ENCODE measurements at regions not wholly inside any gene's neighbourhood (a gene's known extent, or its start where the extent isn't known, plus 50 kb on each side); places are given as distances from the start of the nearest gene placed in this dataset.

DNA sequence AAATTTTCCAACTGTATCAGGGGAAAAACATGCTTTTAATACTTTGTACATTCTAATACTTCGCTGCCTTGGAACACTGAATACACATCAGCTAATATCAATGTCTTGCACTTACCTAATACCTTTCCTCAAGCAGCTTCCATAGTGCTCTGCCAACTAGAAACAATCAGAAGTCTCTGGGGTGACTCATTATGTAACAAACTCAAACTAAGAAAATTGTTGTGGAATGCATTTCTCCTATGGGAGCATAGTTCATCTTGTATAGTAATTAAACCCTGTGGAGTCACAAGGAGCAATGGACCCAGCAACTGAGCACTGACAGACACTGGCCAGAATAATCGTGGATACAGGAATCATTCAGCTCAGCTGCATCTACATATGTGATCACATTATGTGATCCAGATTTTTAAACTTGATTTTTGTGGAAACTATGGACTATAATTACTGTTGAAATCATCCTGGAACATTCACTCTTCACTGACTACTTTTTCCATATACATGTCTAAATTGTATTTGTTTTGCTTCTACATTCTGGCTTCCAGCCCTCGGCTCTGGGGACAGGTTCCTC, 496.9 kb downstream of the TMA16 start:
- no peak for DNase-seq
- Histone ChIP-seq H3K27me3 (no peaks in the 10 kb centered on the region), H3K36me3 (replicated peaks in 1 of 2; ENCODE audit: insufficient read depth in 1 of 2, low read depth in 2 of 2) (no peaks in the 10 kb centered on the region), H3K9me3 (no peaks in the 10 kb centered on the region), H3K4me3 (no peak overlapping the region), H3K27ac (no peak overlapping the region), H3K4me1 (no peaks in the 10 kb centered on the region)
- 46 to 50% methylated on average over 3 of the region's 3 CpGs for WGBS, 2 donors
- ATAC-seq, result no peak
- intact Hi-C loops (cut with DNase I), result no loop called here
- TF ChIP-seq POLR2A (IDR thresholded peaks at IDR 0.05), result no peak
- TF ChIP-seq, protein P1, sequence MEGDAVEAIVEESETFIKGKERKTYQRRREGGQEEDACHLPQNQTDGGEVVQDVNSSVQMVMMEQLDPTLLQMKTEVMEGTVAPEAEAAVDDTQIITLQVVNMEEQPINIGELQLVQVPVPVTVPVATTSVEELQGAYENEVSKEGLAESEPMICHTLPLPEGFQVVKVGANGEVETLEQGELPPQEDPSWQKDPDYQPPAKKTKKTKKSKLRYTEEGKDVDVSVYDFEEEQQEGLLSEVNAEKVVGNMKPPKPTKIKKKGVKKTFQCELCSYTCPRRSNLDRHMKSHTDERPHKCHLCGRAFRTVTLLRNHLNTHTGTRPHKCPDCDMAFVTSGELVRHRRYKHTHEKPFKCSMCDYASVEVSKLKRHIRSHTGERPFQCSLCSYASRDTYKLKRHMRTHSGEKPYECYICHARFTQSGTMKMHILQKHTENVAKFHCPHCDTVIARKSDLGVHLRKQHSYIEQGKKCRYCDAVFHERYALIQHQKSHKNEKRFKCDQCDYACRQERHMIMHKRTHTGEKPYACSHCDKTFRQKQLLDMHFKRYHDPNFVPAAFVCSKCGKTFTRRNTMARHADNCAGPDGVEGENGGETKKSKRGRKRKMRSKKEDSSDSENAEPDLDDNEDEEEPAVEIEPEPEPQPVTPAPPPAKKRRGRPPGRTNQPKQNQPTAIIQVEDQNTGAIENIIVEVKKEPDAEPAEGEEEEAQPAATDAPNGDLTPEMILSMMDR (IDR thresholded peaks at IDR 0.05), result no peak

DNA sequence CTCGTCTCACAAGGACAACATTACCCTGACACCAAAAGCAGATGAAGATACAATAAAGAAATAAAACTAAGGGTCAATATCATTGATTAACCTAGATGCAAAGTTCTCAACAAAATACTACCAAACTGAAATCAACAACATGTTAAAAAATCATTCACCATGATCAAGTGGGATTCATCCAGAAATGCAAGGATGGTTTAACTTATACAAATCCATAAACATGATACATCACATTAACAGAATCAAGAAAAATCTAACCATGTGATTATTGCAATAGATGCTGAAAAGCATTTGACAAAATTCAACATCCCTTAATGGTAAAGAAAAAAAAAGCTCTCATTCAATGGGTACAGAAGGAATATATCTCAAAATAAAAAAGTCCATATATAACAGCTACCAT, 514.9 kb downstream of the TMA16 start:
- Histone ChIP-seq H3K27me3 (no peaks in the 10 kb centered on the region), H3K27ac (no peak overlapping the region), H3K4me1 (no peaks in the 10 kb centered on the region), H3K9me3 (no peaks in the 10 kb centered on the region), H3K4me3 (no peak overlapping the region), H3K36me3 (replicated peaks in 1 of 2; ENCODE audit: insufficient read depth in 1 of 2, low read depth in 2 of 2) (no peaks in the 10 kb centered on the region)
- intact Hi-C loops (cut with DNase I), result no loop called here
- no peak for ATAC-seq
- TF ChIP-seq, protein P1 (IDR thresholded peaks at IDR 0.05), result no peak
- TF ChIP-seq POLR2A (IDR thresholded peaks at IDR 0.05), result no peak
- 58% methylated on average over 1 of the region's 1 CpG for WGBS, 2 donors
- DNase-seq, result no peak

DNA sequence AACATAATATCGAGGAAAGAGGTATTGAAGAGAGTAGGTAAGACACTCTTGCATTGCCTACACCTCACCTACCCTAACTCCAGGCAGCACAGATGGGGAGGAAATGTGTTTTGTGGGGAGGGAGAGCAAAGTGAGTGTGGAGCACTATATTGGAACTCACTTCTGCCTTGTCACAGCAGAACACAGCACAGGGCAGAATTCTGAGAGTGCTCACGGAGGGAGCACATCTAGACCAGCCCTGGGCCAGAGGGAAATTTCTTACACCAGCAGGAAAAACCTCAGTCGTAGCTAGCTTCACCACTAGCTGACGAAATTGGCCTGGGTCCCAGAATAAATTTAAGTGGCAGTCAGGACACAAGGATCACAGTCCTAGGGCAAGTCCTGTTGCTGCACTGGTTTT, 517.3 kb downstream of the TMA16 start:
- no peak overlapping the region for H3K27ac ChIP-seq
- H3K27me3 ChIP-seq, result no peaks in the 10 kb centered on the region
- H3K4me3 ChIP-seq, result no peak overlapping the region
- no peaks in the 10 kb centered on the region for H3K9me3 ChIP-seq
- ATAC-seq, result no peak
- no peak for DNase-seq
- H3K4me1 ChIP-seq, result no peaks in the 10 kb centered on the region
- no peak for TF ChIP-seq POLR2A (IDR thresholded peaks at IDR 0.05)
- TF ChIP-seq, protein P1 (IDR thresholded peaks at IDR 0.05), result no peak
- intact Hi-C loops (cut with DNase I), result no loop called here
- 38 to 46% methylated on average over 2 to 4 of the region's 4 CpGs for WGBS, 2 donors
- H3K36me3 ChIP-seq (replicated peaks in 1 of 2; ENCODE audit: insufficient read depth in 1 of 2, low read depth in 2 of 2), result no peaks in the 10 kb centered on the region

DNA sequence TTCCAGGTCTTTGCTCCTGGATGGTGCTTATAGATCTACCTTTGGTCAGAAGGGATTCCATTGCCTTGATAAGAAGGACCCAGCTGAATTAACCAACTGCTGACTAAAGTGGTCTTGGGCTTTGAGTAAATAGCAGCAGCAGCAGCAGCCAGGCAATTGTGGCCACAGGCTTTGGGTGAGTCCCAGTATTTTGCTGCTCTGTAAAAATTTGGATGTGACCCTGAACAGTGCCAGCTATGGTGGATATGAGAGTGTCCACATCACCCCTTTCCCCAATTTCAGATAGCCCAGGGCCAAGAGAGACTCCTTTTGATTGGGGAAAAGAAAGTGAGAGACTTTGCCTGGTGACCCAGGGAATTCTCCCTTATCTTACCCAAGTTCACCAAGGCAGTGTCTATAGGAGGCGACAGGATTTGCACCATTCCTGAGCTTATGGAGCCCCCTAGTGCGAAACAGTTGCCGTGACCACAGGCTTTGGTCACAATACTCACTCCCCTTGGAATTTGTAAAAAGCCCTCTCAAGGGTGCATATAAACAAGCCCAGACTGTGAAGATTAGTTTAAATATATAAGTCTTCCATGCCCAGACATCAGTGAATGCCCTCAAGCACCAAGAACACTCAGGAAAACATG, 518.0 kb downstream of the TMA16 start:
- no peak for DNase-seq

More for the DNA sequence above, 518.0 kb downstream of the TMA16 start:
- Histone ChIP-seq H3K9me3 (no peaks in the 10 kb centered on the region), H3K27ac (no peak overlapping the region), H3K4me3 (no peak overlapping the region), H3K4me1 (no peaks in the 10 kb centered on the region), H3K27me3 (no peaks in the 10 kb centered on the region), H3K36me3 (replicated peaks in 1 of 2; ENCODE audit: insufficient read depth in 1 of 2, low read depth in 2 of 2) (no peaks in the 10 kb centered on the region)
- no peak for TF ChIP-seq POLR2A (IDR thresholded peaks at IDR 0.05)
- TF ChIP-seq, protein P1 (IDR thresholded peaks at IDR 0.05), result peak in 1 of 7 experiments; percentile 23
- ATAC-seq, result no peak
- WGBS, 2 donors, result 5 to 10% methylated on average over 3 of the region's 3 CpGs
- intact Hi-C loops (cut with DNase I), result no loop called here

Measured in body of pancreas (tissue), 4 donors.